Dermis blood vessel endothelial cell (primary cell): ENCODE measurements at regions not wholly inside any gene's neighbourhood (a gene's known extent, or its start where the extent isn't known, plus 50 kb on each side); places are given as distances from the start of the nearest gene placed in this dataset.

Experiments
- DNase-seq: peaks from one replicate; pipeline ENCODE4 v3.0.0; 2010

DNA sequence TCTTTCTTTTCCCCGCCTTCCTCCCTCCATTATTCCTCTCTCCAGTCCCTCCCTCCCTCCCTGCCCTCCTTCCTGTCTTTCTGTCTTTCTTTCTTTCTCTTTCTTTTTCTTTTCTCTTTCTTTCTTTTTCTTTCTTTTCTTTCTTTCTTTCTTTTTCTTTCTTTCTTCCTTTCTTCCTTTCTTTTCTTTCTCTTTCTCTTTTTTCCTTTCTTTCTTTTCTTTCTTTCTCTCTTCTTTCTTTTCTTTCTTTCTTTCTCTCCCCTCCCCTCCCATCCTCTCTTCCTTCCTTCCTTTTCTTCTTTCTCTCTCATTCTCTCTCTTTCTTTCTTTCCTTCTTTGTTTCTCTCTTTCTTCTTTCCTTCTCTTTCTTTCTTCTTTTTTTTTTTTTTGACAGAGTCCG, 402.2 kb upstream of the PLXNA2 start:
- no peak for DNase-seq

DNA sequence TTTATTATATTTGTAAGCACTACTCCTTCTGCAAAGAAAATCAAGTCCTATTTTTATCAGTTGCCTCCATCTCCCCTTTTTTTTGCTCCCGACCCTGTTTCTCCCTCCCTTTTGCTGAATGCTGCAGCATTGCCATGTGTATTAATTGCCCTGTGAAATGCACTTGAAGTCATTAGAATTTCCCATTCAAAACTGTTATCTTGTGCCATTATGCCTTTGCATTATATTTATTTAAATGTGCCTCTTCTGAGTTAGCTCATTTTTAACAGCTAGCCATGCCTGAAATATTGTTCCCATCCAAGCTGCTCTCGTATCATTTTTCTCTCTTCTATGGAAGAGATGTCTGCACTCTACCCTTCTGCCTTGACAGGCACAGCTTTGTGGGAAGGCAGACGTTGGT, 404.0 kb upstream of the PLXNA2 start:
- DNase-seq, result no peak

DNA sequence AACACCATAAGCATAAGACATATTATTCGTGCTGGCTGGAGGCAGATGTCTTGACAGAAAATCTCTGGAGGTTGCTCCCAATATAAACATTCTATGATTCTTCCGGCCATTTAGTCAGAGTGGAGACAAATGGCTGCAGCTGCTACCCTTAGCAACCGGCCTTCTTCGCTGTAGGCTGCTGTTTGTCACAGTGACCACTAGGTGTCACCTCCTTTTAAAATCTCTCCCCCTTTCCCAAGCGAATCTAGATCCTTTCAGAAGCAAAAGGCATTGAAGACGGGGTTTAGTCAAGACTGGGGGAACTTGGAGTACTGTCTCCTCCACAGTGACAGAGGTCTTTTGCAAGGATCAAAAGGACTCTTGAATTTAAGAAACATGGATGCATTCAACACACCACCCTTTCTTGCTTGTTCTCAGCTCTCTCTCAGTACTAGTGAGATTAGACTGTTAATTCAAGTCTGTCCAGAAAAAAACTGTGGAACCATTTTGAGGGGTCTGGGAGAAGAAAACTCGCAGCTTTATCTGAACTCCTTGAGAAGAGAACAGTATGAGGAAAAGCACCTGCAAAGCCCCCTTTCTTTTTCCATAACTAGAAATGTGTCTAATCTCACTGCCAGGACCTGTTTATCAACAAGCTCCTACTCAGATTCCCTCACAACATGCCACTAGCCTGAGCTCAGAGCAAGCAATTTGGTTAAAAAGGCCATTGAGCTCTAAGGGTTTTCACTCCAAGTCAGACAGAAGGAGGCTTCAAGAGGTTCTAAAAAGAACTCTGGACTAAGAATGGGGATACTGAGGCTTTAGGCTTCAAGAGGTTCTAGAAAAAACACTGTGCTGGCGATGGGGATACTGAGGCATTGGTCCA, 408.3 kb upstream of the PLXNA2 start:
- peak; percentile 86 for DNase-seq

DNA sequence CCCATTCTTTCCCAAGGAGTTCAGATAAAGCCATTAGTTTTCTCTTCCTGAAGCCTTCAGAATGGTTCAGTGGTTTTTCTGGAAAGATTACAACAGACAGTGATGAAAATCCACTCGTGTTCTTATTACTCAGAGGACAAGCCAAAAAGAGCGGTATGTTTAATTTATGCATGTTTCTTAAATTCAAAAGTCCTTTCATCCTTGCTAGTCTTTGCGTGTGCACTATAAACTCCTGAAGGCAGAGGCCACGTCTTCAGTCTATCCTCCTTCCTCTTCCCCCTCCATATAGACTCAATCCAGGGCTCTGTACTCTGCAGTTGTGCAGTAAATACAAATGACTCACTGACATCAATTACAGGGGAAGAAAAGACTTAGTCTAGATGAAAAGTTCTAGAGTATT, 409.2 kb upstream of the PLXNA2 start:
- DNase-seq, result no peak

DNA sequence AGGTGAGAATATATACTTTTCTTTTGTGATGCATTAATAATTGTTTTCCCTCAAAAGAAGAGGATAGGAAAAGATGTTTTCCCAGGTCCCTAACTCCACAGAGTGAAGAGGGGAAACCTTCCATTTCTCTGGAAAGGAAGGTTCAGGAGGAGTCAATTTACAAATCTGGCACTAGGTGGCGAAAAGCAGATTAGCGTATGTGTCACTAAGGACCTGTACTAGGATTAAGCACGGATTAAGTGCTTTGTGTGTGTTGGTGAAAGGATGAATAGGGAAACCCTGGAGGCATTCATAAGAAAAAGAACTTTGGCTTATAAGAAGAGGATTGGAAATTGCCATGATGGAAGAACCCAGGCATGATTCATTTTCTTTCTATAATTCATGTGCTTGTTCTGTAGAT, 410.1 kb upstream of the PLXNA2 start:
- peak; percentile 66 for DNase-seq

DNA sequence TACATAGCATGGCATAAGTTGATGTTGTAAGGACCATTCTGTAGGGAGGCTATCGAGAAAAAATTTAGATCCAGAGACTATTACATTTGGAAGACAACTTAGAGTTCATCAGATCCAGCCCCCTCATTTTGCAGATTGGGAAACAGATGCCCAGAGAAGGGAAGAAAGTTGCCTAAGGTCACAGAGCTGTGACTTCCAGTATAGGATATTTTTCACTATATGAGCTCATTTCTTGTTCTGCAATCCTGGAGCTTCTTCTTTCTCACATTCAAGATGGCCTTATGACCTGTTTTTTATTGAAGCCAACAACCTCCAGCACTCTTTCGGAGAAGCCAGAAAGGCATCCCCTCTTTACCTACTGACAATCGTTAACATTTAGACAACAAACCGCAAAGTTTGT, 421.8 kb upstream of the PLXNA2 start:
- DNase-seq, result no peak

DNA sequence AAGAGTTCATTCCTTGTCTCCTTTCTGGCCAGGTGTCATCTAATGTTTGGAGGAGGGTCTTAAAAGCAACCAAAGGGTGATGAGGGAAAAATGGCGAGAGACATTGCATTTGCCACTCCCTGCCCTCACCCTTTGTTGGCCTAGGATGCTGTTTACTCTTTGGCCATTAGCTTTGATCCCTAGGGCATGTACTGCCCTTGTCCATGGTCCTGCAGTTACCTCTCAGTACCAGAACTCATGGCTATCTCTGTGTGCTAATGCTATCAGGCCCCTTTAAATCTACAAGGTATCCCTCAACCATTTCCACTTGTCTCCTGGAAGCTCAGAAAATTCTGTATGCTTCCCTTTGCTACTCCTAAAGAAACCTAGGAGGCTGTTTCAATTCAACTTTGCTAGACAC, 424.8 kb upstream of the PLXNA2 start:
- peak; percentile 32 for DNase-seq

DNA sequence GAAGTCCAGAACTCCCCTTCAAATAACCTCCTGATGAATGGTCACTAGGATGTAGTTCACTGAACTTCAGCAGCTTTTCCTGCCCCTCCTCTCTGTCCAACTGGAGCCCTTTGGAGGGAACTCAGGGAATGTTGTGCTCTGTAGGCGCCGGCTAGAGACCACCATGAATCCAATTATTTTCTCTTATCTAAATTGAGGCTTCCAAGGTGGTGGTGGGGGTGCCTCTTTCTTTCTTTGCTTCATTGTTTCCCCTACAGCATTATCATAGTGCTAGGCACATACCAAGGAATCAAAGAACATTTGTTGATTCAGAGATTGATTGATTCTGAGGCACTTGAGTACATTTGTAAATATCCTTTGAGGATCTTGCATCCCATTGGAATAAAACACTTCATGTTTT, 426.6 kb upstream of the PLXNA2 start:
- no peak for DNase-seq

DNA sequence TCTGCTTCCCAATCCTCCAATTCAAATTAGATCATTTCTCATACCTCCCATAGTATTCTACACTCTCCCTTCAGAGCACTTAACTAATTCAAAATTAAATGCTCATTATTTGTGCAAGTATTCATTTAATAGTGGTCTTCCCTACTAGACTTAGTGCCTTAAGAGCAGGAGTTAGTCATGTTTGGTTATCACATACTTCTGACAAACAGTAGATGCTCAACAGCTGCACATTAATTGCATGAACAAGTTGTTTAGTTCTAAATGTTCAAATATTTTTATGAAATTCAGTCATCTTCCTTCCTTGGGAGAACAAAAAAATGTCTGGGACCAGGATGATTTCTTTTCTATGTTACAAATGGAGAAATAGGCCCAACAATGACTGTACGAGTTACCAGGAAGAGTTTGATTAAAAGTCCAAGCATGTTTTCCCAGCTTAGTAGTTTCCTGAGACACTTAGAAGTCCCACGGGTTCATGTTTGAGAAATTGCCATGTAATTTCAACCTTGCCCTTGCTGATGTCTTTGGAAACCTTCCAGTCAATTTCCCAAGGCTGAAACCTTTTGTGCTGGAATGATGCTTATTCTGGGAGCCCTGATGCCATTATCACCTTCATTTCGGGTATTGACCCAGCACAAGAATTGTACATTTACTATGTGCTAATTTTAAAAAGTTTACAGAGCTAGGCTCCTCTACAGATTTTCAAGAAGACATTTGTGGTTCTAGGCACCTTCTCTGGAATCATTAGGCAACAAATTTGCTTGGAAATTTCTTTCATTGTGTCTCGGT, 437.9 kb upstream of the PLXNA2 start:
- DNase-seq, result peak; percentile 88

DNA sequence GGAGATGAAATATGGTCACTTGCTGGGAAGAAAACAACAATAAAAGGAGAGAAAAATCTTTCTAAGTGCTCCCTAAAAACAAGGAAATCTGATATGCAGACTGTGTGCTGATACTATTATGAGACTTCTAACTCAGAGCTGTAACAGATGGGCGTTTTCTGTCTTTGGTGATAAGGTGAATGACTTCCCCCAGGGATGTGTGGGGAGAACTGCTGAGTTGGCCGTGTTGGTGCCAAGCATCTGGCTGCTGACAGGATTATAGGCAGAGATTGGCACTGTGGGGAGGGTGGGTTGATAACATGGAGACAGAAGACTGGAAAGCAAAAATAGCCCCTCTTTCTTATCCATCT, 438.5 kb upstream of the PLXNA2 start:
- DNase-seq, result peak; percentile 43

DNA sequence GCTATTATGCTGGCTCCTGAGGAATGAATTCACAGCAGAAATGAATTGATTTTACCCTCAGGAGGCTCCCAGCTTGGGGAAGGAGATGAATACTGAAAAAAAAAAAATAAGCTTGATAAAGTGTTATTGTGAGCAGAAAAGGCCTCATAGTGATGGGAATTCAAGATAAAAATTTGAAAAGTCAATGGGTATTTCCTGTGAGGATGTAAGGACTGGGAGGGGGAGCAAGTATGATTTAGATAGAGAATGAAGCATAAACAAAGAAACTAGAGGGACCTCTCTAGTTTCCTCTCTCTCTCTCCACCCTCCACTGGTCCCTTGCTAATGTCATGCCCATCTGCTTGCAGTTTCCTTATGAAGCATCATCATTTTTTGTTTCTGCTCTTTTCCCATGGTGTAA, 439.0 kb upstream of the PLXNA2 start:
- DNase-seq, result peak; percentile 39

DNA sequence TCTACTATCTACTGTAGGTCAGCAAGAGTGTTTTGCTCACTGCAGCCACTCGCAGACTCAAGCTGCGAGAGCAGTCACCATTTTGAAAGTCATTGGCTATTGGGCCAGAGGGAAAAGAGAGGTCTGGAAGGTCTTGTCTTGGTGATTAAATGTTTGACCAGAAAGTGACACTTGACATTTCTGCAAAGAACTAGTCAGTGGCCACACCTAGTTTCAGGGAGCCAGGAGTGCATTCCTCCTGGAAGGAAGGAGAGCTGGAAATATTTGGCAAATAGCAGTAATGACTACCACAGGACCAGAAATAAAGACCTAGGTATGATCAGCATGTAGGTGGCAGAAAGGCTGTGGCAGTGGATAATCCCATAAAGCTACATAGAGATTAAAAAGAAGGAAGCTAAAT, 440.0 kb upstream of the PLXNA2 start:
- no peak for DNase-seq

DNA sequence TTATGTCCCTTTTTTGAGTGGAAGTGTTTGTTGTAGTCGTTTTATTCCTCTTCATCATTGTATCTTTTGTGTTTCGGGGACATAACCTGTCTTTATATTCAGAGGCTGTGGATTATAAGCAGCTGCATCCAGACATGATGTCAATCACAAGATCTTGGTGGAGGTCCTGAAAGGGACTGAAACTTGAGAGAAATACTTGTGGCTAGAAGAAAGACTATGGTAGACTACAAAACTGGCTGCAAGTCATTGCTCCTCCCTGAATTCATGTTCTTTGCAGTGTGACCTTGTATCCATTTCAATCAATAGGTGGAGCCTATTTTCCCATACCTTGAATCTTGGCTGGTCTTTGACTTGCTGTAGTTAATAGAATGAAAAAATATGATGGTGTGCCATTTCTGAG, 442.4 kb upstream of the PLXNA2 start:
- DNase-seq, result no peak

DNA sequence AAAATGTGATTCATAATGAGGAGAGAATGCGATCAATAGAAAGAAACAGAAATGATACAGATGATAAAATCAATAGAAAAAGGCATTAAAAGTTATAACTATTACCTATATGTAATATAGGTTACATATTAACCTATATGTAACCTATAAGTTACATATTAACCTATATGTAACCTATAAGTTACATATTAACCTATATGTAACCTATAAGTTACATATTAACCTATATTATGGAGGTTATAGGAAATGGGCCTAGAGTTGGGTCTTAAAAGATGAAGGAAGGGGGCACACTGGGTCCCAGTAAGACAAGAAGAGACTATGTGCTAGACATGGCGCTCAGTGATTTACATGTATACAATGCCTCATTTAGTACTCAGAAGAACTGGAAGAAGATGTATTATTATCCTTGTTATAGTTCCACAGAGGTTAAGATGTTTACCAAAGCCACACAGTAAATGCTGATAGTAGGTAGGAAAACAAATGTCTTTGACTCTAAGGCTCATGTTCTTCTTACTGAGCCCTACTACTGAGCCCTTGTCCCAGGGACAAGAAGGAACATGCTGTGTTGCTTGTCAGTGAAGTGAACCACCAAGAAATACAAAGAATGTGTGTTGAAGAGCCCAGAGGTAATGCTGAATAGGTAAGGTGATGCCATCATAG, 444.6 kb upstream of the PLXNA2 start:
- DNase-seq, result no peak

DNA sequence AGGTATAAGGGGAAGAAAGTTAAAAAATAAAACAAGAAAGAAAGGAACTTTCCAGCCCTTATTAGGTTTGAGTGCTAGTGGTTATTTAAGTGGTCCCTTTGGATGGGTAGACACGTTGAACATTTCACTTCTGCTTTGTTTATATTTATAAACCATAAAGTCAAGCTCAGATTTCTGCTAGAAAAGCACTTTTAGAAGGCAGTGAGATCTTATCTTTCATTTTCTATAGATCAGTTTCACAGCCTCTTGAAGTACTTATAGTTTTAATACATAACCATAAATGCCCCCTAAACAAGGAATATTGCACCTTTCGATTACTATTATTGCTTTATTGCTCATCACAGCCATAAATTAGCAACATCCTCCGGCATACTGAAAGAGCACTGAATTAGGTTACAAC, 446.8 kb upstream of the PLXNA2 start:
- no peak for DNase-seq

DNA sequence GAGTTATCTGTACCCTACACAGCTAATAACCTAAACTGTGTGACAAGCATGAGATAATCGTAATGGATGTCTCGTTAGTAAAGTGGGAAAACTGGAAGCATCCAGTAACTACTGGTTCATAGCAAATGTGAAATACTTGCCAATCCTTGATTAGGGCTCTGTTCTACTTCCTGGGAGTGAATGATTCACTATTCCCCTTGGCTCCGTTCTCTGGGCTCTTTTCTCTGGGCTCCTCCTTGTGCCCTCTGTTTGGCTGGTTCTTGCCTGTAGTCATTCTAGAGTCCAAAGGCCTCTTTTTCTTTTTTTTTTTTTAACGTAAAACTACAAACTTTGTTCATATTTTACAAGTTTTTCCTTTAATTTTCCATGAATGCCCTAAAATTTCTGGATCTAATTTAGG, 465.8 kb upstream of the PLXNA2 start:
- no peak for DNase-seq

DNA sequence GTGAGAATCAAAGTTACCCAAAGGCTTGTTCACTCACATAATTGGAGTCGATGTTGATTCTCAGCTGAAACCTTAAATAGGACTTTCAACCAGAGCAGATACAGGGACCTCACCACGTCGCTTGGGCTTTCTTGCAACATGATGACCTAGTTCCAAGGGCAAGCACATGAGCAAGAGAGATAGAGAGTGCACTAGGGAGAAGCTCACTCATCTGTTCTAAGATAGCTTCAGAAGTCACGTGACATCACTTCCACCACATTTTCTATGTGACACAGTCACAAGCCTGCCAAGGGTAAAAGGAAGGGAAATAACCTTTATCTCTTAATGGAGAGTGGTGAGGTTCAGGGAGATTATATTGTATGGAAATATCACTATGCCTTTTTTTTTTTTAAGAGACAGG, 470.1 kb upstream of the PLXNA2 start:
- no peak for DNase-seq

DNA sequence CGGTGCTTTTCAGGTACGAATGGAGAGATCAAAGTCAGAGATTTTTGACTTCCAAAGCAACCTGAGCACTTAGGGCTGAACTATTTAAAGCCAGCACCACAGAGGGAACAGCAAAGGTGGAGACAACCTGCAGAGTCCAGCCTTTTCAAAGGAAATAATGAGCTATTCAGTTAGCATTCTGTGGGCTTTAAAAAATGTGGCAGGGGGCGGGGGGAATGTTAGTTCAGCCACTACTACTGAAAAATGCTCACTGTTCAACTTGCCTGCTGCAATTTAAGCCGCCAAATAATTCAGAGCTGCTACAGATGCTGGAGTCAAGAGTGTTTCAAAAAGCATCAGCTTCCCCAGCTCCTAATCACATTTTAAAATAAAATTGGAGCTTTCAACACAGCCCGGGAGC, 473.3 kb upstream of the PLXNA2 start:
- no peak for DNase-seq

DNA sequence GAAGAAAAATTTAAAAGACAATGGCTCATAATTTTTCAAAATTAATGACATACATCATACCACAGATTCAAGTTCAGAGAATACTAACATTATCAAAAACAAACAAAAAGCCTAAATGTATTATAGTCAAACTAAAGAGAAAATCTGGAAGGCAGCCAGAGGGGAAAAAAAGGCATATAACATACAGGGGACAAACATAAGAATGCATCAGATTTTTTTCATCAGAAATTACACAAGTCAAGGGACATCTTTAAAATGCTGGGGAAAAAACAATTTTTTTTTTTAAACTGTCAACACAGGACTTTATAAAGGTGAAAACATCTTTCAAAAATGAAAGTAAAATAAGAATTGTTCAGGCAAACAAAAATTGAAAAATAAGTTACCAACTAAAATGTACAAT, 478.4 kb upstream of the PLXNA2 start:
- DNase-seq, result no peak

DNA sequence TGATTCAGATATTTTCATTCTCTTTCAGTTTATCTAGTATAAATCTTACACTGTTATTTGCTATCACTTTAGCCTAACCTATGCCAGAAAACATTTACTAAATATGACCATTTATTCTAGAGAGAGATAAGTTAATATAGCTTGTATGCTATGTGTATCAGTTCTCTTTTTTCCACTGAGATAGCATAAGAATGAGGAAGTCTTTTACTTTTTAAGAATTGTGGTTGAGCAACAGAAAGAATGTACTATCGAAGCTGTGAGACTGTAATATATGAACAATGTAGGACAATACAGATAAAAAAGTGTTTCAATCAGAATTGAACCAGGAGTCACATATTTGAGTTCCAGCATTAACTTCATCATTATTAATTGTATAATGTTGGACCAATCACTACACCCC, 479.9 kb upstream of the PLXNA2 start:
- no peak for DNase-seq

DNA sequence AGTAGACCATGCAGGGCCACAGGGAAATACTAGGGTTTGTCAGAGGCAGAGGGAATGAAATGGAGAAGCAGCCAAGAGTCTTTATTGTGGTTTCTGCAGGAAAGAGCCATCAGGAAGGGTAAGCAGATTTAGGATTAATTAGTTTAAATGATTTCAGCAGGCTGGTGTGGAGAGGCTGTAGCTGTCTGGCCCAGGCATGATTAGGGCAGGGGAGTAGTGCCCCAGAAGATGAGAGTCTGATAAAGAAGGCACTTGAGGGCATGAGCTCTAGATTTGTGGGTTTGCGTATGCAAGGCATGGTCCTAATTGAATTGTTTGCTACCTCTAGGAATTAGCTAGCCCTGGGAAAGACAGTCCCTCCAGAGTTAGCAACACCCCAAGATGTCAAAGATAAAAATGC, 484.6 kb upstream of the PLXNA2 start:
- no peak for DNase-seq

DNA sequence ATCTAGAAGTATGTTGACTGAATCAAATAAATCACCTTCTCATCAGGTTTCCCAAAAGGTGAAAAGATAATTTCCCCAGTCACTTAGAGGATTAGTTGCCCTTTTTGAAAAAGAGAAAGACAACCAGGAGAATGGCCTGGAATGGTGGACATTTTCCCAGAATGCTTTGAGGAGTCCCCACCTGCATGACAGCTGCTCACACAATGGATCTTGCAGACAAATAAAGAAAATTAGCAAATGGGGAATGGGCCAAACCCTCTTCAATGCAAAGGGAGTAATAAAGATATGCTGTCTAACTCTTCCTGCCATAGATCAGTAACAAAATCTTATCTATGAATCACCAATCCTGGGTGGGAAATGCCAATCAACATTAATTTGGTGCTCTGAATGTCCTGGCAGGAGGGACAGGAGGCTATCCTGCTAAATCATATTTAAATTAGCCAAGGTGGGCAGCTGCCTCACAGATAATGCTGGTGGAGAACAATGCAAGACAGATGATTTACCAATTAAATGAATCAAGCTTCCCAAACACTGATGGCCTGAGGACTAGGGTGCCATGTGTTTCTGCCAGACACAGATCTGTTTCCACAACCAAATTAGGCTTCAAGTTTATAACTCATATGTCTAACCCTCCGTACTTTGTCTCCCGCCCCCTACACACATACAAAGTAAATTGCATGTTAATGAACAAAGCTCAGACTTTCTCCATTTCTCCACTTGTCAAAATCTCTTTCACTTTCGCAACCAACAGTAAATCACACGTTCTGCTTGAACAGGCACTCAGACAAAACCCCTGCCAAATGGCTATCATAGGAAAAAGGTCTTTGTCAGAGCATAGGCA, 488.0 kb upstream of the PLXNA2 start:
- DNase-seq, result peak; percentile 23

DNA sequence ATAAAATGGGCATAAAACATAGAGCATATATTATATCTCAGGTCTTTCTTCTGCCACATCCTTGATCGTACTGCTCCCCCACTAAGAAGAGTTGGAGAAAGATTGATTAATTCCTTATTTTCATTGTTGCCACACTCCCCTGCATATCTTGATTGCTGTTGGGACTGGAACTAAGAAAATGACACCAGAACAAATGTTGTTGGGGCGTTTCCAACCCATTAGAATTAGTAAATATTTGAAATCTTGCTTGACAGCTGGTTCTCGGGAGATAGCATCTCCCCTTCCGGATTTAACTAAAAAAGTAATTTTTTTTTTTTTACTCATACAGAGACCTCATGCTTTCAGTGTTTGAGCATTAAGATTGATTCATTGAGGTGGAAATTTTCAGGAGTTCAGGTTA, 493.0 kb upstream of the PLXNA2 start:
- no peak for DNase-seq
